PC-9 (cell line): ENCODE measurements at regions not wholly inside any gene's neighbourhood (a gene's known extent, or its start where the extent isn't known, plus 50 kb on each side); places are given as distances from the start of the nearest gene placed in this dataset.
"Not testable (repeated sequence)": the region's sequence is repeated elsewhere in the genome, so short reads cannot be mapped to it uniquely, and the experiment has no call there.

ENCODE experiments used
- BruUV-seq: library from RNA; stranded (reverse); fragments of 400-500 nt; replicated peaks from 2 replicates; lab custom pipeline; 2021; lab: Mats Ljungman, UMichigan
- CTCF ChIA-PET: fragments of 300-600 bp; sonication (Branson Sonifier 250); formaldehyde crosslinking; loops from one replicate; lab custom pipeline; 2022; ENCODE audit warnings: antibody characterized with exemption; lab: Charles Lee
- POLR2A ChIA-PET: fragments of 300-600 bp; sonication (Branson Sonifier 250); formaldehyde crosslinking; loops from one replicate; lab custom pipeline; 2022; ENCODE audit warnings: antibody characterized with exemption; ENCODE audit not compliant: unreplicated experiment; lab: Charles Lee
- DNase-seq, 2 experiments: peaks; one replicate each; pipeline versions ENCODE4 v3.0.0 to v3.0.0-alpha.2; 2015 to 2022; ENCODE audit warnings: mixed read lengths in 1 of 2
- H2AFZ ChIP-seq: fragments of 200-600 bp; sonication (generic); 2 replicates; pipeline ENCODE4 v1.8.1; 2017; ENCODE audit warnings: antibody characterized with exemption
- H3F3A ChIP-seq: fragments of 200-600 bp; sonication (generic); 2 replicates; pipeline ENCODE4 v1.8.1; 2017; ENCODE audit warnings: antibody characterized with exemption, mild to moderate bottlenecking, low read depth; ENCODE audit not compliant: insufficient read depth
- H3K27ac ChIP-seq: fragments of 200-600 bp; sonication (generic); 2 replicates; pipeline ENCODE4 v1.6.1; 2016; ENCODE audit warnings: mixed run types
- H3K27me3 ChIP-seq: fragments of 200-600 bp; sonication (generic); 2 replicates; pipeline ENCODE4 v1.6.1; 2016; ENCODE audit warnings: low read depth, mixed run types; ENCODE audit not compliant: insufficient read depth
- H3K36me3 ChIP-seq: fragments of 200-600 bp; sonication (generic); 2 replicates; pipeline ENCODE4 v1.6.1; 2016; ENCODE audit warnings: low read depth, mixed run types
- H3K4me1 ChIP-seq: fragments of 200-600 bp; sonication (generic); replicated peaks from 2 replicates; pipeline ENCODE4 v1.6.1; 2016; ENCODE audit warnings: mixed run types; ENCODE audit not compliant: insufficient read depth
- H3K4me2 ChIP-seq: fragments of 200-600 bp; sonication (generic); 2 replicates; pipeline ENCODE4 v1.6.1; 2017; ENCODE audit warnings: mixed run types
- H3K4me3 ChIP-seq: fragments of 200-600 bp; sonication (generic); 2 replicates; pipeline ENCODE4 v1.6.1; 2016; ENCODE audit warnings: mixed run types
- H3K79me2 ChIP-seq: fragments of 200-600 bp; sonication (generic); 2 replicates; pipeline ENCODE4 v1.6.1; 2017; ENCODE audit warnings: low read depth, mixed run types
- H3K9me2 ChIP-seq: fragments of 200-600 bp; sonication (generic); 2 replicates; pipeline ENCODE4 v1.8.1; 2017; ENCODE audit warnings: mild to moderate bottlenecking; ENCODE audit not compliant: insufficient read depth
- H3K9me3 ChIP-seq: fragments of 200-600 bp; sonication (generic); 2 replicates; pipeline ENCODE4 v1.8.1; 2016; ENCODE audit warnings: low read depth; ENCODE audit not compliant: insufficient read depth
- H4K20me1 ChIP-seq: fragments of 200-600 bp; sonication (generic); 2 replicates; pipeline ENCODE4 v1.8.1; 2017; ENCODE audit not compliant: insufficient read depth
- CTCF ChIP-seq: fragments of 200-600 bp; sonication (generic); conservative IDR thresholded peaks from 2 replicates; pipeline ENCODE4 v1.6.1; 2017; ENCODE audit warnings: mixed run types, antibody characterized with exemption, mild to moderate bottlenecking, moderate library complexity
- EZH2 ChIP-seq: fragments of 200-600 bp; sonication (generic); IDR thresholded peaks from 2 replicates; pipeline ENCODE4 v1.8.0; 2017; ENCODE audit warnings: antibody characterized with exemption, low read depth
- intact Hi-C: fragments of 100-400 bp; cut with micrococcal nuclease; formaldehyde crosslinking; loops from one replicate; pipeline ENCODE4 v1.10.0; 2022; ENCODE audit not compliant: unreplicated experiment

- no peak overlapping the region for H2AFZ ChIP-seq
- no peaks in the 10 kb centered on the region for H3K27me3 ChIP-seq
- no peak for TF ChIP-seq CTCF
- TF ChIP-seq EZH2 = no peak
- no peak overlapping the region for H3K4me2 ChIP-seq
- no peaks in the 10 kb centered on the region for H3K79me2 ChIP-seq
- H3K36me3 ChIP-seq = no peaks in the 10 kb centered on the region
- no peak for DNase-seq
- H3K9me3 ChIP-seq = 0 out of 2 replicates have a peak, but pooled peaks cover 3% of the 10 kb centered on the region
- H3F3A ChIP-seq = peaks cover 12% of the 10 kb centered on the region; the same call in 1 of the 2 replicates
- no TSS peak for BruUV-seq
- H4K20me1 ChIP-seq = no peaks in the 10 kb centered on the region
- intact Hi-C loops = no loop called here
- H3K9me2 ChIP-seq = no peaks in the 10 kb centered on the region
- no peak overlapping the region for H3K27ac ChIP-seq
- POLR2A ChIA-PET = no interaction called here
- peaks cover 5% of the 10 kb centered on the region for H3K4me1 ChIP-seq
- H3K4me3 ChIP-seq = no peak overlapping the region
- CTCF ChIA-PET = no interaction called here
Observed at GRCh38 chr11:122584670-122585069, 70.9 kb upstream of the UBASH3B start.

- H3K27me3 ChIP-seq, H3K36me3 ChIP-seq, H3K79me2 ChIP-seq, H3K9me3 ChIP-seq, H3K9me2 ChIP-seq, BruUV-seq, H4K20me1 ChIP-seq: not testable (repeated sequence)
- H3K4me1 ChIP-seq = peaks cover 11% of the 10 kb centered on the region
- H3F3A ChIP-seq = peaks cover 18% of the 10 kb centered on the region; the same call in 1 of the 2 replicates
- DNase-seq = peak; percentile 53 to 92
- peak overlapping the region; percentile 74 for H3K27ac ChIP-seq
- H2AFZ ChIP-seq = peak overlapping the region; percentile 37
- intact Hi-C loops = loop anchor here (1.0 to 2.0 kb wide), 4 partner anchors 53 to 443 kb away; no protein-coding TSS in a partner anchor
- peak overlapping the region; percentile 59 for H3K4me3 ChIP-seq
- H3K4me2 ChIP-seq = peak overlapping the region; percentile 78
- ChIA-PET CTCF (interaction anchor here (0.7 to 0.9 kb wide), 2 partner anchors 49 to 1386 kb away, joined by 3 to 4 read pairs; no protein-coding TSS in a partner anchor), POLR2A (interaction anchor here (0.7 kb wide), 1 partner anchor 475 kb away, joined by 11 read pairs; no protein-coding TSS in a partner anchor)
Observed at GRCh38 chr11:122580071-122580470, 75.5 kb upstream of the UBASH3B start.

- H3F3A ChIP-seq = peaks cover 18% of the 10 kb centered on the region; the same call in 1 of the 2 replicates
- H3K27me3 ChIP-seq = no peaks in the 10 kb centered on the region
- CTCF ChIA-PET = interaction anchor here (0.6 kb wide), 1 partner anchor 182 kb away, joined by 10 read pairs; no protein-coding TSS in a partner anchor
- POLR2A ChIA-PET = interaction anchor here (0.6 to 0.7 kb wide), 2 partner anchors 291 to 303 kb away, joined by 6 to 17 read pairs; no protein-coding TSS in a partner anchor
- intact Hi-C loops = no loop called here
- peaks cover 11% of the 10 kb centered on the region for H3K4me1 ChIP-seq
- no peaks in the 10 kb centered on the region for H3K79me2 ChIP-seq
- DNase-seq = no peak
- TF ChIP-seq CTCF = no peak
- TF ChIP-seq EZH2 = no peak
- no peaks in the 10 kb centered on the region for H3K9me2 ChIP-seq
- H3K9me3 ChIP-seq = peaks cover 8% of the 10 kb centered on the region; the same call in 1 of the 2 replicates
- H3K27ac ChIP-seq = no peak overlapping the region
- no peak overlapping the region for H2AFZ ChIP-seq
- H3K4me3 ChIP-seq = no peak overlapping the region
- no peak overlapping the region for H3K4me2 ChIP-seq
- H3K36me3 ChIP-seq = no peaks in the 10 kb centered on the region
- BruUV-seq = no TSS peak
- no peaks in the 10 kb centered on the region for H4K20me1 ChIP-seq
Observed at GRCh38 chr11:122578171-122578825, 77.2 kb upstream of the UBASH3B start.
